GM19238 (cell line): ENCODE measurements at regions not wholly inside any gene's neighbourhood (a gene's known extent, or its start where the extent isn't known, plus 50 kb on each side); places are given as distances from the start of the nearest gene placed in this dataset.

Experiments
- DNase-seq: peaks from one replicate; pipeline ENCODE4 v3.0.0; 2011; ENCODE audit warnings: low spot score; ENCODE audit not compliant: insufficient read length

DNA sequence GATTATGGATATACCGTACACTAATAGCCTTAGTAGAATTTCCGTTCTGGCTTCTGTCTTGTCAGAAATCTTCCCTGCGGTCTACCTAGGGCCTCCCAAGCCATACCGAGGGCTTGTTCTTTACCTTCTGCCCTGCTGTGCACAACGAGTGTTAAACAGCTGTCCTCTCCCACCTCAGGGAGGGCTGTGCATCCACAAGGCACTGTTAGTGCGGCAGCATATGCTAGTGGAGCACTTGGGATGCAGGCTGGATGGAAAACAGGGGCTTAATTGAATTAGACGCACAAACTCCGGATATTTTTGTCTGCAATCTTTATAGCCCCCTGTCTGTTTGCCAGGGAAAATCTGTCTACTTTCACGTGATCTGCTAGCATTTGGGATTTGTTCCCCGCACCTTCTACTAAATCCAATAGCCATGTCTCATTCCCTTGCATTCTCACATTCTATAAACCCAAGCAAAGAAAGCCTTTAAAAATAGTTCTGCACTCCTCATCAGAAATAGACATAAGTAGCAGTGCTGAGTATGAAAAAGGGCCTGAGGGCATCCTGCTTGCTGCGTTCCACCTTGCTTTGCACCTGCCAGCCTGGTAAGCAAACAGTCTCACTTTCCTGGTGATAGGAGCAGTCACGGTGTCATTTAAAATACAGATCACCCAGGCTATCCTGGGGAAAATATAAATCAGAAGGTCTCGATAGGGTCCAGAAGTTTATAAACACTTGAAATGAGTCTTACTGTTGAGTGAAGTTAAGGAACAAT, 382.6 kb downstream of the RASEF start:
- no peak for DNase-seq

DNA sequence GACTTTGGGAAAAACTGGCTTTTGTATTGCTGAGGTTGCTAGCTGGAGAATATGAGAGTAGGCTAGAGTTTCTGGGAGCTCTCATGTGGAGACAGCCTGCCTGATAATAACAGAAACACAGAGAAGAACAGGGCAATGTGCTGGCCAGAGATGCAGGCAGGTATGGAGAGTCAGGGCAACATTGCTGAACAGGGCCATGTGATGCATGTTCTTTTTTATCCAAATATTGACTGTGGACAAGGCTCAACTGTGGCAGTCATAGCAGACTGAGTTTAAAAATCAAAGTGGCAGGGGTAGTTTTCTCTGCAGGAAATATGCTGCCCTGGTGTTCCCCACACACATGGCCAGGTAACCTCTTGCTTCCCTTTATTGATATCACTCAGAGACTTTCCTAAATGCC, 381.1 kb downstream of the RASEF start:
- DNase-seq = no peak

DNA sequence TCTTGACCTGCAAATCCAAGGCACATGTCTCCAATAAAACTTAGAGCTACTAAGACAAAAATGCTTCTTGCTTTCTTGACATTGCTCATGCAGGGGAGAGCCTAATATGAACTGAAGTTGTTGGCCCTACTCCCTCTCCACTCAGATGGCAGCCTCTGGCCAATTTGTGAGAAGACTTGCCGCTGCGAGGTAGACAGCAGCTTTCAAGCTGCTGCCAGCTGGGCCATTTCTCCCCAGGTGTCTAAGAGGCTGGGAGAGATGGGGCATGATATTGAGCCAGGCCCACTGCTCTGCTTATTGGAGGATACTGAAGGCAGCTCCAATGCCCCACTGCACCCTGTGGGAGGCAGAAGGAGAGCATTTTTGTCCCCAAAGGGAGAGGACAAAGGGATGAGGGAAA, 380.5 kb downstream of the RASEF start:
- DNase-seq = no peak

DNA sequence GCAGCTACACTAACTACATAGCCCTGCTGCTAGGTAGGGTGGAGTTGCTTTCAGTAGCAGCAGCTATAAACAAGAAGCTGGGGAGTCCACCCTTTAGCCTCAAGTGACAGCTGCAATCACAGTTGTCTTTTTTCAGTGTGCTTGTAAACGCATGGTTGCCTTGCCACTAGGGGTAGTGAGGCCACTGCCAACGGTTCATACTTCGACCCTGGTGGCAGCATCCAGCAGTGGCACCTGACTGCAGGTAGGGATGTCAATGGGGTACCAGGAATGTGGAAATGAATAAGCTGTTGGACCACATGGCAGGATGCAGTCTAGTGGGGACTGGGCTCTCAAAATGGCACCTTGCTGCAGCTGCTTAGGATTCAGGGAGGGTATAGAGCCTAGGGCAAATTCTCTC, 367.2 kb downstream of the RASEF start:
- DNase-seq = no peak

DNA sequence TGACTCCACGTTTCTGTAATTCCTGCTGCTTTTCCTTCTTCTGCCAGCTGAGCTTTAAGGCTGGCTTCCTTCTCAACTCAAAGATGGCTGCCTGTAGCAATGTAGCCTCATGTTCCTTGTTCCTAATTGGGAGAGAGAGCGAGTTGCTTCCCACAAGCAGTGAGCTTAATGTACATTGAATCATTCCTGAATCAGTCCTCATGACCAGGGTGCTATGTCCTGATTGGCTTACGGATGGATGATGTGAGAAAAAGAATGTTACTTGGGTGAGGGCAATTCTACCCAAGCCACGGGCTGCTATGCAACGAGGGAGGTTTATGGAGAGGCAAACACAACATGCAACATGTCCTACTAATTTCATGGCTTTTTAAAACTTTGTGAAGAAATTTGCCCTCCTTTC, 356.2 kb downstream of the RASEF start:
- DNase-seq = no peak

DNA sequence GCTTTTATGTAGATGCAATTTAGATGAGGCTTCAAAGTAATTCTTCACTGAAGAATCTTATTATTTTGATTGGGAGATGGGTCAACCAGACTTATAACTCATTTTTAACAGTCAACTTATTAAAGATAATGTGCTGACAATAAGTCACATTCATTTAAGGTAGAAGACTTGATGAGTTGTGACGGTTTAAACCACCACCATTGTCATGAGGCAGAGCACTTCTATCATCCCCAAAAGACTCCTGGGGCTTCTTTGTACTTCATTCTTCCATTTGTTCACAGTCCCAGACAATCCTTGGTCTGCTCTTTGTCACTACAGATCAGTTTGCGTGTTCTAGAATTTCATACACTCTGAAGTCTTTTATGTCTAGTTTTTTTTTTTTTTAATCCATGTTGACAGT, 346.1 kb downstream of the RASEF start:
- DNase-seq = no peak

DNA sequence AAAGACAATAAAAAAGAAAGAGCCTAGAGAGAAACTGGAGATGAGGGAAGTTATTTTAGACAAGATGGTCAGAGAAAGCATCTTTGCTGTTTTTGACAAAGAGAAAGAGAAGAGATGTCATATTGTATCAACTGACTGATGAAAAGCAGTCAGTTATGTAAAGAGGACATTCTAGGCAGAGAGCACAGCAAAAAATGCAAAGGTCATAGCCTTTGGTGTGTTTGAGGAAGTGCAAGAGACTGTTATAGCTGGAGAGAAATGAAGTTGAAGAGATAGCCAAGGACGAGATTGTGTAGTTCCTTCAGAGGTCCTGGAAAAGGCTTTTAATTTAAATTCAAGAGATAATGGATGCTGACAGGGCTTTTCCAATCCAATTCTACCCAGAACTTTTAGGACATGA, 342.4 kb downstream of the RASEF start:
- no peak for DNase-seq

DNA sequence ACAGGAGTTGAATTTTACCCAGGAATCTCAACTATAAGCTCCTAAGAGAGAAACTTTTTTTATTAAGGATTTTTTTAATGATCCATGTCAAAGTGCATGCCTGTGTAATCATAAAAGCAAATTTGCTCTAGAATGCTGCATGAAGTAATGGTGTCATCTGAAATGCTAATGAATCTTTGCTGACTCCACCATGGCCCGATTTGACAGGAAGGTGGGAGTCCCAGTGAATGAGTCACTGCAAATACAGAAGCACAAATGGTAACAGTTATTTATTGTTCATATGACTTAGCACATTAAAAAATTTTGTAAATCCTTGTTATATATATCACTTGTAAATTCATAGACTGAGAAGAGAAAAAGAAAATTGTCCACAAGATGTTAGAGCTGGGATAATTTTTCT, 341.3 kb downstream of the RASEF start:
- no peak for DNase-seq

DNA sequence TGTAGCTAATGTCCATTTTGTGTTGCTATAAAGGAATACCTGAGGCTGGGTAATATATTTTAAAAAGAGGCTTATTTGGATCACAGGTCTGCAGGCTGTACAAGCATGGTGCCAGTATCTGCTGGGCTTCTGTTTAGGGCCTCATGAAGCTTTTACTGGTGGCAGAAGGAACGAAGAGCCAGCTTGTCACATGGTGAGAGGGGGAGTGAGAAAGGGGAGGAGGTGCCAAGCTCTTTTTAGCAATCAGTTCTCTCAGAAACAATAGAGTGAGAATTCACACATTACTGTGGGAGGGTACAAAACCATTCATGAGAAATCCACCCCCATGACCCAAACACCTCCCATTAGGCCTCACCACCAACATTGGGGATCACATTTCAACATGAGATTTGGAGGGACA, 340.9 kb downstream of the RASEF start:
- DNase-seq = no peak

DNA sequence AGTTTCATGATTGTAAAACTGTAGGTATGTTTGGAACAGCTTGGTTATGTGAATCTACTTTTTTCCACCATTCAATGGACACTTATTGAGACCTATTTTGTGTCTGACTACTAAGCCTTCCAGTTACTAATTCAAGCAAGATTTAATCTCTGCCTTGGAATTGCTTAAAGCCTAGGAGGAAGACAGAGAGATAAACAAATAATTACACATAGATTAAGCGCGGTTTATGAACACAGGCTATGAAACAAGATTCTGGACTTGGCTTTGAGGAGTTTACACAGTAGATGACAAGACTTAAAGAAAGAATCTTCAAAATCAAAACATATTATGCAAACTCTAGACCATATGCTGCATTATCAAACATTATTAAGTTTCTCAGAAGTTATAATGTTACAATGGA, 340.4 kb downstream of the RASEF start:
- no peak for DNase-seq

DNA sequence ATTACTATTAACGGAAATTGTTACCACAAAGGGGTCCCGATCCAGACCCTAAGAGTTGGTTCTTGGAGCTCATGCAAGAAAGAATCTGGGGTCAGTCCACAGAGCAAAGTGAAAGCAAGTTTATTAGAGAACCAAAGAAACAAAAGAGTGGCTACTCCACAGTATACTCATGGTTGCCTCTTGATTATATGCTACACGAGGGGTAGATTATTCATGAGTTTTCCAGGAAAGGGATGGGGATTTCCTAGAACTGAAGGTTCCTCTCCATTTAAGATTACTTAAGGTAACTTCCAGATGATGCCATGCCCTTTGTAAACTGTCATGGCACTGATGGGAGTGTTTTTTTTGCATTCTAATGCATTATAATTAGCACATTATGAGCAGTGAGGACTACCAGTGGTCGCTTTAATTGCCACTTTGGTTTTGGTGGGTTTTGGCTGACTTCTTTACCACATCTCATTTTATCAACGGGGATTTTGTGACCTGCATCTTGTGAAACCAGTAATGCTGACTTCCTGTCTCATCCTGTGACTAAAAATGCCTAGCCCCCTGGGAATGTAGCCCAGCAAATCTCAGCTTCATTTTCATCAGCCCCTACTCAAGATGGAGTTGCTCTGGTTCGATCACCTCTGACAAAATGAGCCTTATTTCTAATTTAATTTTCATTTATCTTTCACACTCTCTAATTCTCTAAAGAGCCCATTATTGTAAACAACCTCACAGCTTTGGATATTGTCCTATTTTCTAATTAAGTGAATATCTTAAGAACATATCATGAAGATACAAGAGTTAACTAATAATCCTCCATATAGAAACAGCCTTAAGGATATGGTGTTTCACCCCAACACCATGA, 336.3 kb downstream of the RASEF start:
- no peak for DNase-seq

DNA sequence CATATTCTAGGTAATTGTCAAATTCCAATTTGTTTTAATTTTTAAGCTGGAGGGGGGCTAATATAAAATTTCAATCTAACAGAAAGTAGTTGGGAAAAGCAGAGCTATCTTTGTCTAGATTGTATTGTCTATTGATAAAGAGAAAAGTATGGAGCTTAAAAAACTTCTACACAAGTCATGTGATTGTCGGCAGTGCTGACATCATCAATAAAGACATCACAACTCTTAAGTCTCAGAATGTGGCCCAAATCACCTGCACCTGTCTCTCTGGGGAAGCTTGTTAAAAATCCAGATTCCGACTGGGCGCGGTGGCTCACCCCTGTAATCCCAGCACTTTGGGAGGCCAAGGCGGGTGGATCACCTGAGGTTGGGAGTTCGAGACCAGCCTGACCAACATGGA, 333.8 kb downstream of the RASEF start:
- DNase-seq = no peak

DNA sequence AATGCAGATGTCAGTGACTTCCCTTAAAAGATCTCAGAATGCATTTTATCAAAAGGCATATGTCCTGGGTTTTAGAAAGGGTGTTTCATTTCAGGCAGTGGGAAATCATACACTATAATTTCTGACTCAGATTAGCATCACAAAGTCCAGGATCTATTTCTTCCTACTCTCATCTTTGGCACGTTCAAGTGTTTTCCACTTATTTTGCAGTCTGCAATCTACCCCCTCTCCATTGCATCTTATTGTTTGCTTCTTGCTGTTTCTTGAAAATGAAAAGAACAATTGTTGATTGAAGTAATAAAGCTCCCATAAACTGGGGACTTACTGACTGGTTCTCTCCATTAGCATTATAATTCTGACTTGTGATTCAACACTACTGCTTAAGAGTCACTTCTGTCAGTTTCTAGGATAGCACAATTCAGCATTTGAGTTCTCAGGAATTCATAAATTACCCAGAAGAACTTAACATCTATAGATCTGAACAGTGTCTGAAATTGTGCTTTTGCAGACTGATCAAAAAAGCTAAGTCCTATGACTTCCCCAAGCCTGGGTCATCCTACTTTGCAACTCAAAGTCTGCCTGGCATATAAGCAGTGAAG, 332.9 kb downstream of the RASEF start:
- no peak for DNase-seq

DNA sequence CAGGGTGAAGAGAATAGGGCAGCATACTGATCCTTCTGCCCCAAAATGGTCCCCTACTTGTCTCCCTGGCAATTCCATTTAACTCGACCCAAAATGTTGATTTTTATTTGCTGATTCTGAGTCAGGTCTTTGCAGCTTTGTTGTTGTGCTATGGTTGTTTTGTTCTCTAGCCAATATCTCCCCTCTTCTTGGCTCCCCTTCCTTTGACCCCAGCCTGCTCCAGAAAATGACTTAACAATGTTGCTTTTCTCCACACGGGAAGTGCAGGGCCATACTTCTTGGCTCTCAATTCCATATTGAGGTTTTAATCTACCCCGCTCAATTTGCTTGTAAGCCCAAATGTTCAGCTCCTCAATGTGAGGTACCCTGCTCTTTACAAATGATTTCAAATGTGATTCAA, 330.0 kb downstream of the RASEF start:
- DNase-seq = no peak

DNA sequence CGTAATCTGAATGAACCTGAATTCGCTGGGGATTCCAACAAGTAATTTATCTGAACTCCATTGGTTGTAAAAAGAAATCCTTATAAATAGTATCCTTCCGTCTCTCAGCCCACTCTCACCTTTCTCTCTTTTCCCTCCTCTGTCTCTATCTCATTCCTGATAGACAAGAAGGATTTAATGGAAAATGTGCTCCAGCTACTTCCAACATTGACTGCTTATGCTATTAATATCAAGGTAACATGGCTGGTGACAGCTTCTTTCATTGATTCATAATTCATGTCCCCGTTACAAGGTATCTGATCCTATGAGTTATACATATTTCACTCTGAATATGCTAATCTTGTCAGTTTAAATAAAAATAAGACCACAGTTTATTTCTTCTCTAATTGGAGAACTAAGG, 326.8 kb downstream of the RASEF start:
- no peak for DNase-seq

DNA sequence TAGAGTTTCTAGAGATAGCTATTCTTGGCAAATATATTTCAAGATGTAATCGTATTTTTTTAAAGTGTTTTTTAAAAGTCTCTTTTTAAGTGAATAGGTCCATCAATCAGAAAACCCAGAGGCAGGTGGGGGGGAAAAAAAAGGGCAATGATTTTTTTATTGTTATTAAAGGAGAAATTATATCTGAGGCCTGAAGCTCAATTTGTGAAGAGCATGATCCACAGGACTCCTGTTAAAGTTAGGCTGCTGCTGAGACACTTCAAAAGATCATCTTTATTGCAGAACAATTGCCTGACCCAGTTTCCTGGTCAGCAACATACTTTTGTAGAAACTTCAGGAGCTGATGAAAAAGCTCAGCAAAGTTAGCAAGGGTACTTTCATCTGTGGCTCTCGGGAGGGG, 326.2 kb downstream of the RASEF start:
- no peak for DNase-seq

DNA sequence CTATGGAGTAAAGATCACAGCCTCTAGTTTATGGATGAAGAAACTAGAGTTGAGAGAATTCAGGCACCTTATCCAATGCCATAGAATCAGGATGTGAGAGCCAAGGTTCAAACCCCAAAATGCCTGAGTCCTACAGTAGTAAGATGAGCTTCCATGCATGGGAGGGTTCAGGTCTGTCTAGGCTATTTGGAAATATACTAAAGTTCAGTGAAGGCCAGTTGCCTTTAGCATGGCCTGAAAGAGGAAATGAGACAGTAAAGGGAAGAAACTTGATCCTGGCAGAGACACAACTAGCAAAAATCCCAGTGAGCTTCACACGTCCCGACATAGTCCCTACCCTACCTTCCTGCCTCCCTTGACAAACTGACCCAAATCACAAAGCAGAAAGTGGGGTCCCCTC, 317.0 kb downstream of the RASEF start:
- no peak for DNase-seq

DNA sequence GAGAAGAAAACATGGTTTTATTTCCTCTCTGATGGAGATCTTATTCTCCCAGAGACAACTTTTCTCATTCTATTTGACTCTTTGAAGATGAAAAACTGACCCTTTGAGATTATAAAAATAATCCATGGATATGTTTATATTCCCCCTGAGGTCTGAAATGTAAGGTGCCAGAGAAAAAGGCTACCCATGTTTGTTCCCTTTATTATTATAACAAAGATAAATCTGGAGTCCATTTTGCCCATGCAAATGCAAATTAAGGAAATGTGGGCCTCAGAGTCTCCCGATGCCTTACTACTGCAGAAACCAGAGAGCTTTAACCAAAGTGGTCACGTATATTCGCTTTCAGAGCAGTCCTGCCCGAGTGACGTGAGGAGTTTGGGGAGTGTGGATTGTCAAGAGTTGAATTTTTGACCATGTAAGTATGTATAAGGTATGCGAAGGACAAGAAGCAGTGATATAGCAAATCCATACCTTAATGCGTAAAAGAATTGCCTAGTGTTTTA, 312.5 kb downstream of the RASEF start:
- no peak for DNase-seq

DNA sequence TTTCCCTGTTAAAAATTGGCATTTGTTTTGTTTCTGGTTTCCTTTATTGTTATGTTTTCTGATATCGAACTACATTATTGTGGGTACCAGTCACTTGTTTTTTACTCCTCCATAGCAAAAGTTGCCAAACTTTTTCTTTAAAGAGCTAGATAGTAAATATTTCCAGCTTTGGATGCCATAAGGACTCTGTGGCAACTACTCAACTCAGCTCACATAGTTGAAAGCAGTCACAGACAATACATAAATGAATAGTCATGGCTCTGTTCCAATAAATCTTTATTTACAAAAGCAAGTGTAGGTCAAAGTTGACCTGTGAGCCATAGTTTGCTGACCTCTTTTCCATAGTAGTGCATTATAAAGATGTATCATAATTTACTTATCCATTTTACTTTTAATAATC, 305.0 kb downstream of the RASEF start:
- DNase-seq = no peak

DNA sequence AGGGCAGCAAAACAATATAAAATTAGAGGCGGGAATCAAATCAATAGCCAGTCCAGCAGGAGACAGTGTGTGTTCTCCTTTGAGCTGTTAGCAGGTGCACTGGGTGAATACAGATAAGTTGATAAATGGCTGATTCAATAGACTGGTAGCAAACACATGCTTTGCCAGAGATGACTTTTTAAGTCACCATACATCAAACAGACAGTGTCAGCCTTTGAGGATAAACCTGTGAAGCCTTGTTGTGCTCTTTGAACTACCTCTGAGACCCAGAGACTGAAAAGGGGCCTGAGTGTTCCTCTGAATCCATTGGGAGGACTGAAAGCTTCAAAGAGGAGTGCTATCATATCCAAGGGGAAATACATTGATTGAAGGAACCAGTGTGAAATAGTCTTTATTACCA, 301.9 kb downstream of the RASEF start:
- no peak for DNase-seq

DNA sequence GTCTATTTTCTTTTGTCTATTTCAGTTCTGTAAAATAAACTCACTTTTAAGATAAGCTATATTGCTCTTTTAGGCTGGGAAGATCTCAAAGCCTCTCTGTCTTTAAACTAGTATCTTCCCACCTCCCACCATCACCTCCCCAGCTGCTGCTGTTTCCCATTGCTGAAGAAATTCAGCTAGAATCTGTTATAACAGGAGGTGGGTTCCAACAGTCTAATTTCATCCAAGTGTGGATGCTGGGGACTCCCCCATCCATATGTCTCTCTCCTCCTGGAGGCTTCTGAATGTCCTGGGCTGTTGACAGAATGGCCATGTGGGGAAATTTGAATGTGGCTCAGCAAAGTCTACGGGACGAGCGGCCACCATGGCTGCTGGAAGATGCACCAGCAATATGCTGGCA, 301.0 kb downstream of the RASEF start:
- DNase-seq = no peak

DNA sequence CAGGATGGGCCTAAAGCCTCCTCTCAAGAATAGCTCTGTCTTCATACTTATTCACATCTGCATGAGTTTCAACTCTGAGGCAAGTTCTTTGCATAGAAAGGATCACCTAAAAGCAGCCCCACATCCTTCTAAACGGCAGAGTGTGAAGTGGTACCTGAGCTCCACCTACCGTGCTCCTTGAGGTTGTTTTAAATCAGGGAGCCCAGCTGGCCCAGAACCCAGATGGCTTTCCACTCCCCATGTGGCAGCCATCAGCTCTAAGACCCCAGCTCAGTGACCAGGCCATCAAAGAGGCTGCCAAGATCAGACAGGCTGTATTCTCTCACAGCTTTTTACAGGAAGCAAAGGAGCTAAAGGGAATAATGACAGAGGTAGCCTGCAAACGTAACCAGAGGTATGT, 299.3 kb downstream of the RASEF start:
- DNase-seq = no peak
